Caco-2 (cell line): ENCODE measurements at regions not wholly inside any gene's neighbourhood (a gene's known extent, or its start where the extent isn't known, plus 50 kb on each side); places are given as distances from the start of the nearest gene placed in this dataset.

Source experiments
- BruUV-seq: library from RNA; stranded (reverse); fragments of 400-500 nt; replicated peaks from 2 replicates; lab custom pipeline; 2021; lab: Mats Ljungman, UMichigan
- CTCF ChIA-PET: fragments of 300-600 bp; sonication (Branson Sonifier 250); formaldehyde crosslinking; loops from one replicate; lab custom pipeline; 2022; ENCODE audit warnings: antibody characterized with exemption; lab: Charles Lee
- POLR2A ChIA-PET: fragments of 300-600 bp; sonication (Branson Sonifier 250); formaldehyde crosslinking; loops from one replicate; lab custom pipeline; 2022; ENCODE audit warnings: antibody characterized with exemption; lab: Charles Lee
- DNase-seq, 2 experiments: peaks; one replicate each; pipeline versions ENCODE4 v3.0.0 to v3.0.0-alpha.2; 2020 to 2022
- H3K27me3 ChIP-seq: replicated peaks from 2 replicates; pipeline ENCODE4 v1.6.0; 2011; ENCODE audit warnings: low read length; ENCODE audit not compliant: control insufficient read depth, insufficient read depth
- H3K36me3 ChIP-seq: 2 replicates; pipeline ENCODE4 v1.5.1; 2011; ENCODE audit warnings: low read length; ENCODE audit not compliant: control insufficient read depth, insufficient read depth
- H3K4me1 ChIP-seq: fragments of 250-450 bp; sonication (Bioruptor Pico); 2 replicates; pipeline ENCODE4 v1.5.1; 2020; ENCODE audit warnings: mild to moderate bottlenecking
- H3K4me3 ChIP-seq: 2 replicates; pipeline ENCODE4 v1.5.1; 2011; ENCODE audit warnings: low read depth, mild to moderate bottlenecking, control low read depth, low read length
- H3K9me3 ChIP-seq: fragments of 250-450 bp; sonication (Bioruptor Pico); 2 replicates; pipeline ENCODE4 v1.5.1; 2020; ENCODE audit warnings: mild to moderate bottlenecking, moderate library complexity
- H3K27ac Mint-ChIP-seq: one replicate; pipeline ENCODE4 v1.8.0; 2022; ENCODE audit warnings: mixed read lengths; ENCODE audit not compliant: unreplicated experiment
- H3K27me3 Mint-ChIP-seq: one replicate; pipeline ENCODE4 v1.8.0; 2022; ENCODE audit warnings: mixed read lengths; ENCODE audit not compliant: insufficient read depth, unreplicated experiment
- H3K36me3 Mint-ChIP-seq: one replicate; pipeline ENCODE4 v1.8.0; 2022; ENCODE audit warnings: mild to moderate bottlenecking, mixed read lengths; ENCODE audit not compliant: insufficient read depth, unreplicated experiment
- H3K4me1 Mint-ChIP-seq: one replicate; pipeline ENCODE4 v1.8.0; 2022; ENCODE audit warnings: low read depth, mixed read lengths; ENCODE audit not compliant: unreplicated experiment
- H3K4me3 Mint-ChIP-seq: one replicate; pipeline ENCODE4 v1.8.0; 2022; ENCODE audit warnings: mild to moderate bottlenecking, moderate library complexity, mixed read lengths; ENCODE audit not compliant: unreplicated experiment
- H3K9me3 Mint-ChIP-seq: one replicate; pipeline ENCODE4 v1.8.0; 2022; ENCODE audit warnings: mixed read lengths; ENCODE audit not compliant: unreplicated experiment
- intact Hi-C: fragments of 100-400 bp; cut with micrococcal nuclease; formaldehyde crosslinking; loops from one replicate; pipeline ENCODE4 v1.10.0; 2022; ENCODE audit not compliant: unreplicated experiment
- TF ChIP-seq, protein P1 (sequence below), 2 experiments: fragments of 200-600 bp in 1 of 2; IDR thresholded peaks; 1 replicate in 1 of 2; 2 replicates in 1 of 2; pipeline versions ENCODE4 v1.5.1 to v1.8.0; 2011 to 2022; ENCODE audit warnings: antibody characterized with exemption in 1 of 2, control low read depth in 1 of 2, inconsistent platforms in 1 of 2, low read depth in 1 of 2, low read length in 1 of 2, mild to moderate bottlenecking in 1 of 2, moderate library complexity in 1 of 2; ENCODE audit not compliant: insufficient read depth in 1 of 2, severe bottlenecking in 1 of 2, unreplicated experiment in 1 of 2

DNA sequence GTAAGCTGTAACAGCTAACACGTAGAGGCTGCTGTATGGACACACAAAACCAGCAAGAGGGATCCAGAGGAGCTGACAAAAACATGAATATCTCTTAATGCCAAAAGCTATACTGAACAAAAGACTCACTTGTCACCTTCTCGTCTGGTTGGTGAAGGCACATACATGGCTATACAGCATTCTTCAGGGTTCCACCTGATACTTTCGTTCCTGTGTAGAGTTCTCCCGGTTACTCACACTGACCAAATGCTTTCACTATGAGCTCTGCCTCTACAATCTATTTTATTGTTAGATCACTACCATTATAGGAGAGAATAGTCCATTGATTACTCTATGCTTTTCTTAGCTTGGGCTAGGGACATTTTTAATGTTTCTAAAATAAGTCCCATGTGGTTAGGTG lies 193.1 kb downstream of the HNMT start:
- Mint-ChIP-seq H3K27me3 (no peaks in the 10 kb centered on the region), H3K27ac (no peak overlapping the region), H3K36me3 (no peaks in the 10 kb centered on the region), H3K4me3 (no peak overlapping the region), H3K9me3 (peaks cover 21% of the 10 kb centered on the region), H3K4me1 (peaks cover 9% of the 10 kb centered on the region)
- intact Hi-C loops = no loop called here
- Histone ChIP-seq H3K4me3 (no peak overlapping the region), H3K36me3 (no peaks in the 10 kb centered on the region), H3K27me3 (no peaks in the 10 kb centered on the region), H3K4me1 (peaks cover 17% of the 10 kb centered on the region), H3K9me3 (peaks cover 5% of the 10 kb centered on the region)
- no peak for DNase-seq
- ChIA-PET POLR2A (no interaction called here), CTCF (no interaction called here)
- TF ChIP-seq, protein P1, sequence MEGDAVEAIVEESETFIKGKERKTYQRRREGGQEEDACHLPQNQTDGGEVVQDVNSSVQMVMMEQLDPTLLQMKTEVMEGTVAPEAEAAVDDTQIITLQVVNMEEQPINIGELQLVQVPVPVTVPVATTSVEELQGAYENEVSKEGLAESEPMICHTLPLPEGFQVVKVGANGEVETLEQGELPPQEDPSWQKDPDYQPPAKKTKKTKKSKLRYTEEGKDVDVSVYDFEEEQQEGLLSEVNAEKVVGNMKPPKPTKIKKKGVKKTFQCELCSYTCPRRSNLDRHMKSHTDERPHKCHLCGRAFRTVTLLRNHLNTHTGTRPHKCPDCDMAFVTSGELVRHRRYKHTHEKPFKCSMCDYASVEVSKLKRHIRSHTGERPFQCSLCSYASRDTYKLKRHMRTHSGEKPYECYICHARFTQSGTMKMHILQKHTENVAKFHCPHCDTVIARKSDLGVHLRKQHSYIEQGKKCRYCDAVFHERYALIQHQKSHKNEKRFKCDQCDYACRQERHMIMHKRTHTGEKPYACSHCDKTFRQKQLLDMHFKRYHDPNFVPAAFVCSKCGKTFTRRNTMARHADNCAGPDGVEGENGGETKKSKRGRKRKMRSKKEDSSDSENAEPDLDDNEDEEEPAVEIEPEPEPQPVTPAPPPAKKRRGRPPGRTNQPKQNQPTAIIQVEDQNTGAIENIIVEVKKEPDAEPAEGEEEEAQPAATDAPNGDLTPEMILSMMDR (IDR thresholded peaks at IDR 0.05; ENCODE audit: insufficient read depth in 1 of 2, low read depth in 1 of 2, low read length in 1 of 2, severe bottlenecking in 1 of 2, unreplicated experiment in 1 of 2) = no peak
- BruUV-seq = no TSS peak

GRCh38 chr2:138170485-138170884 lies 206.2 kb downstream of the HNMT start:
- Histone ChIP-seq H3K4me1 (no peaks in the 10 kb centered on the region), H3K9me3 (peaks cover 4% of the 10 kb centered on the region; the same call in 1 of the 2 replicates), H3K27me3 (no peaks in the 10 kb centered on the region), H3K36me3 (no peaks in the 10 kb centered on the region), H3K4me3 (no peak overlapping the region)
- TF ChIP-seq, protein P1 (IDR thresholded peaks at IDR 0.05; ENCODE audit: insufficient read depth in 1 of 2, low read depth in 1 of 2, low read length in 1 of 2, severe bottlenecking in 1 of 2, unreplicated experiment in 1 of 2) = no peak
- ChIA-PET CTCF (no interaction called here), POLR2A (no interaction called here)
- H3K9me3 Mint-ChIP-seq = peaks cover 59% of the 10 kb centered on the region
- H3K36me3 Mint-ChIP-seq = no peaks in the 10 kb centered on the region
- H3K27ac Mint-ChIP-seq = no peak overlapping the region
- intact Hi-C loops = no loop called here
- DNase-seq = no peak
- H3K27me3 Mint-ChIP-seq = no peaks in the 10 kb centered on the region
- no peaks in the 10 kb centered on the region for H3K4me1 Mint-ChIP-seq
- no TSS peak for BruUV-seq
- H3K4me3 Mint-ChIP-seq = no peak overlapping the region

- peaks cover 51% of the 10 kb centered on the region for H3K9me3 Mint-ChIP-seq
- CTCF ChIA-PET = no interaction called here
- Histone ChIP-seq H3K4me1 (no peaks in the 10 kb centered on the region), H3K36me3 (no peaks in the 10 kb centered on the region), H3K27me3 (no peaks in the 10 kb centered on the region), H3K4me3 (no peak overlapping the region), H3K9me3 (peaks cover 4% of the 10 kb centered on the region; the same call in 1 of the 2 replicates)
- no peak overlapping the region for H3K27ac Mint-ChIP-seq
- H3K27me3 Mint-ChIP-seq = no peaks in the 10 kb centered on the region
- TF ChIP-seq, protein P1 (IDR thresholded peaks at IDR 0.05; ENCODE audit: insufficient read depth in 1 of 2, low read depth in 1 of 2, low read length in 1 of 2, severe bottlenecking in 1 of 2, unreplicated experiment in 1 of 2) = no peak
- no peak for DNase-seq
- BruUV-seq = no TSS peak
- H3K4me1 Mint-ChIP-seq = peaks cover 6% of the 10 kb centered on the region
- POLR2A ChIA-PET = no interaction called here
- H3K36me3 Mint-ChIP-seq = no peaks in the 10 kb centered on the region
- H3K4me3 Mint-ChIP-seq = no peak overlapping the region
- intact Hi-C loops = no loop called here
These were observed 207.0 kb downstream of the HNMT start for GRCh38 chr2:138171244-138171643.
